GM23248 (cell line): ENCODE measurements at regions not wholly inside any gene's neighbourhood (a gene's known extent, or its start where the extent isn't known, plus 50 kb on each side); places are given as distances from the start of the nearest gene placed in this dataset.
"Not testable (repeated sequence)": the region's sequence is repeated elsewhere in the genome, so short reads cannot be mapped to it uniquely, and the experiment has no call there.

Source experiments
- EZH2 ChIP-seq: fragments of 200-600 bp; sonication (generic); IDR thresholded peaks from 2 replicates; pipeline ENCODE4 v1.6.1; 2018; ENCODE audit warnings: antibody characterized with exemption, mild to moderate bottlenecking; ENCODE audit not compliant: insufficient read depth, poor library complexity, severe bottlenecking
- EZH2phosphoT487 ChIP-seq: fragments of 200-600 bp; sonication (generic); IDR thresholded peaks from 2 replicates; pipeline ENCODE4 v1.6.1; 2018; ENCODE audit warnings: antibody characterized with exemption, moderate library complexity, mild to moderate bottlenecking, low read depth; ENCODE audit not compliant: insufficient read depth

DNA sequence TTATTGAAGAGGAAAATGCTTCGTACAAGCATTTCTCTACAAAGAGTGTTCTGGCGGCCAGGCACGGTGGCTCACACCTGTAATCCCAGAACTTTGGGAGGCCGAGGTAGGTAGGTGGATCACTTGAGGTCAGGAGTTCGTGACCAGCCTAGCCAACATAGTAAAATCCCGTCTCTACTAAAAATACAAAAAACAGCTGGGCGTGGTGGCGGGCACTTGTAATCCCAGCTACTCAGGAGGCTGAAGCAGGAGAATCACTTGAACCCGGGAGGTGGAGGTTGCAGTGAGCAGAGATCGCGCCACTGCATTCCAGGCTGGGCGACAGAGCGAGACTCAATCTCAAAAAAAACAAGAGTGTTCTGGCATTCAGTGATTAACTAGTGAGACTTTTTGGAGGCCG is 117.0 kb upstream of the DMRT1 start:
- not testable (repeated sequence) for TF ChIP-seq EZH2, EZH2phosphoT487
